ENCODE measurements at regions not wholly inside any gene's neighbourhood (a gene's known extent, or its start where the extent isn't known, plus 50 kb on each side); places are given as distances from the start of the nearest gene placed in this dataset.

DNA sequence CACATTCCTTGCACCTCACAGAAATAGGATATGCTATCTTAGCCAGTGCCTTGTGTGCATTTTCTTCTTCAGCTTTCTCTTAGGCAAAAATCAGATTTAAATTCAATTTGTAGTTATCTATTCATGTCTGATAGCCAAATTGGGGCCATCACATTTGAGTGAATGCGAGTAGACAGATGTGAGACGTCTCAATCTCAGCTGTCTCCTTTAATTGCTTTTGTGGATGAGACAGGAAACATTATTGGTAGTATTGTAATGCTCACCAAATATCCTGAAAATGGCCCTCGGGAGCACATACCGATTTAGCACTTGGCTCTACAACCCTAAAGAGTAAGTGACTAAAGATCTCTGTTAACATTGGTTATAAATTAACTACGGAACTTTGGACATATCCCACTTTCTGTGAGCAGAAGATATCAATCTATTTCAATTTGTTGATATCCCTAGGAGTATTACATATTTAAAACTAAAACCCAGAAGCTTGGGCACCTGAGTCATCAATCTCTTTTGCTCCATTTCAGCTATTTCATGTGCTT, 1012.5 kb upstream of the TMEM132C start:
- TF ChIP-seq POLR2AphosphoS5 (IDR thresholded peaks at IDR 0.05), result no peak
- TF ChIP-seq EP300 (IDR thresholded peaks at IDR 0.05), result no peak
- TF ChIP-seq, protein P1, sequence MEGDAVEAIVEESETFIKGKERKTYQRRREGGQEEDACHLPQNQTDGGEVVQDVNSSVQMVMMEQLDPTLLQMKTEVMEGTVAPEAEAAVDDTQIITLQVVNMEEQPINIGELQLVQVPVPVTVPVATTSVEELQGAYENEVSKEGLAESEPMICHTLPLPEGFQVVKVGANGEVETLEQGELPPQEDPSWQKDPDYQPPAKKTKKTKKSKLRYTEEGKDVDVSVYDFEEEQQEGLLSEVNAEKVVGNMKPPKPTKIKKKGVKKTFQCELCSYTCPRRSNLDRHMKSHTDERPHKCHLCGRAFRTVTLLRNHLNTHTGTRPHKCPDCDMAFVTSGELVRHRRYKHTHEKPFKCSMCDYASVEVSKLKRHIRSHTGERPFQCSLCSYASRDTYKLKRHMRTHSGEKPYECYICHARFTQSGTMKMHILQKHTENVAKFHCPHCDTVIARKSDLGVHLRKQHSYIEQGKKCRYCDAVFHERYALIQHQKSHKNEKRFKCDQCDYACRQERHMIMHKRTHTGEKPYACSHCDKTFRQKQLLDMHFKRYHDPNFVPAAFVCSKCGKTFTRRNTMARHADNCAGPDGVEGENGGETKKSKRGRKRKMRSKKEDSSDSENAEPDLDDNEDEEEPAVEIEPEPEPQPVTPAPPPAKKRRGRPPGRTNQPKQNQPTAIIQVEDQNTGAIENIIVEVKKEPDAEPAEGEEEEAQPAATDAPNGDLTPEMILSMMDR (IDR thresholded peaks at IDR 0.05), result no peak
- TF ChIP-seq POLR2A (IDR thresholded peaks at IDR 0.05; ENCODE audit: low read depth), result no peak
